ENCODE measurements at regions not wholly inside any gene's neighbourhood (a gene's known extent, or its start where the extent isn't known, plus 50 kb on each side); places are given as distances from the start of the nearest gene placed in this dataset.

GRCh38 chr3:188042466-188042865 is 111.5 kb upstream of the LPP start:
- DNase-seq, result no peak
- intact Hi-C loops (cut with DNase I), result no loop called here

- intact Hi-C loops (cut with DNase I), result no loop called here
- no peak for DNase-seq
These were observed 110.1 kb upstream of the LPP start for GRCh38 chr3:188043891-188044290.

- intact Hi-C loops (cut with DNase I), result no loop called here
- DNase-seq, result no peak
These were observed 107.3 kb upstream of the LPP start for GRCh38 chr3:188046561-188047211.

DNA sequence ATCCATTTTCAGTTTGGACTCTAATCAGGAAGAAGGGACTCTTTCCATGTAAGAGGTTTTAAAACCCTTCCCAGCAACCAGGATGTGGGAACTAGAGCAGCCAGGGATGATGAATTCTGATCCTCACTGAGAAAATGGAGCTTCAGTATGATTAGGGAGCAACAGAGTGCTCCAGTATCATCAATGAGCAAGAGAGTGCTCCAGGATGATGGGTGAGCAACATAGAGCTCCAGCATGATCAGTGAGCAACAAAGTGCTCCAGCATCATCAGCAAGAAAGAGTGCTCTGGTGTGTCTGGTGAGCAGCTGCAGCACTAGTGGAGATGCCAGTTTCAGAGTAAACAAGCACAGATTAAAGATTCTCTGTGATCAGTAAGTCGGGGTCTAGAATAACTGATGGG is 106.4 kb upstream of the LPP start:
- DNase-seq, result no peak
- intact Hi-C loops (cut with DNase I), result no loop called here

DNA sequence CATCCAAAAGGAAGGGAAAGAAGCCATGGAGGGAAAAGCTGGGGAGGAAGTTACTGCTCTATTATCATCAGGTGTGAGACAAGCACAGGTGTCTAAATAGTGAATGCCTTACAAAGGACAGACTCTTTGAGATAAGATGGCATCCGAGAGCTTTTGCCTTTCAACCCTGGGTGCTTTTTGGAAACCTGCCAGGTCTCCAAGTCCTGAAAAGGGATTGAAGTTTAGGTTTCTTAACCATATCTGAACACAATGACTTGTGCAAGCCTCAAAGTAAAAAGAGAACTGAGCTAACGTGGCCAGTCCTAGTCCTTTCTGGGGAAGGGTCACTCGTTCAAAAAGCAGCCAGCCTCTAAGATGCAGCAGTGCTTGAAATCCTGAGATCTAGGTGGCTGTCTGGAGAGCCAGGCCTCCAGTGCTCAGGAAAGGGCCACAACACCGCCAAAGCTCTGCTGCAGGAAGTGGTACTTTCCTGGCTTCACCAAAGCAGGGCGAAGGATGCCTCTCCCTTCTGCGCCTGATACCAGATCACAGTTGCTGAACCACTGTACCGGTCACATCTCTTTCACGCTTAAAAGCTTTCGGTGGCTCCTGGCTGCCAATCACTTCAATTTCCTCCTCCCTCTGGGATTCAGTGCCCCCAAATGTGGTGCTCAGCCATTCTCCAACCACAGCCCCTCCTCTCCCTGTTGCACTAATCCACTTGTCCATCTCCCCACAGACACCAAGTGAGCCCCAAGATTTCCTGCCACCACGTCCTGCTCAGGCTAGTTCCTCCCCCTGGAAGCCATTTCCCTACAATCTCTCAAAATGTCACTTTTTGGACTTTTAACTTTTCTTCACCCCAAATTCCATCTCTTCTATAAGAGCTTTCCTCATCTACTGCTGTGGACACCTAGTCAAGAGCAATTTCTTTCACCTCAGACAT is 104.1 kb upstream of the LPP start:
- DNase-seq, result no peak
- intact Hi-C loops (cut with DNase I), result loop anchor here (10.0 kb wide), 1 partner anchor 225 kb away; no protein-coding TSS in a partner anchor

DNA sequence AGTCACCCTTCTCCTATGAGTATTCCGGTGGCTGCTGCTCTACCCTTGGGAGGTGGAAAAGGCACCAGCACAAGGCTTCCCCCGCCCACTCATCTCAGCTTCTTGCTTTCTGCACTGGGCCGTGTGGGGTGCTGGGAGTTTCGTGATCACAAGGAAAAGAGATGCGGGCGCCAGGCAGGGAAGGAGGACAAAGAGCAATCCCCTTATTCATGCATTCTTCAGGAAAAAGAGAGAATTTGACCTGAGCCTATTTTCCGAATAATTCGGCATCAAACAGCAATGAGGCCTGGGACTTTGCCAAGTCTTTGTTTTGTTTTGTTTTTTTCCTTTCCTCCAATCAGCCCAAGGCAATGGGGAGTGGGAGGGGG is 102.2 kb upstream of the LPP start:
- peak in 40 of 42 donors; percentile 50 to 90 (median 77) for DNase-seq
- intact Hi-C loops (cut with DNase I), result loop anchor here (2.0 to 10.0 kb wide), 3 partner anchors 223 to 897 kb away; partner anchors contain the start of gene BCL6

GRCh38 chr3:188052169-188053035 is 101.6 kb upstream of the LPP start:
- DNase-seq, result peak; percentile 83 to 100 (median 97)
- intact Hi-C loops (cut with DNase I), result loop anchor here (2.0 to 10.0 kb wide), 3 partner anchors 222 to 896 kb away; partner anchors contain the start of gene BCL6

DNA sequence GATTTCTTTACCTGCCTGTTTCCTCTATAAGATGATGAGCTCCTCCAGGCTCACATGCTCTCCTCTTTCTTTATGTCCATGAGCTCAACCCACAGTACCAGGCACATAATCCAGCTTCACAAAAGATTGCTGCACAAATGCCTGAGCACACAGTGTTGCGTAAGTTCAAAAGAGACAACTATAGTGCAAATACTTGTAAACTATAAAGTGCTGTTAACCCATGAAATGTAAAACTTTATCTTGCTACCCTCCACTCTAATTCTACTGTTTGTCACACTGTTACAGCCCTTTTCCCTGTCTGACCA is 101.0 kb upstream of the LPP start:
- no peak for DNase-seq
- intact Hi-C loops (cut with DNase I), result loop anchor here (2.0 to 10.0 kb wide), 3 partner anchors 222 to 896 kb away; partner anchors contain the start of gene BCL6

DNA sequence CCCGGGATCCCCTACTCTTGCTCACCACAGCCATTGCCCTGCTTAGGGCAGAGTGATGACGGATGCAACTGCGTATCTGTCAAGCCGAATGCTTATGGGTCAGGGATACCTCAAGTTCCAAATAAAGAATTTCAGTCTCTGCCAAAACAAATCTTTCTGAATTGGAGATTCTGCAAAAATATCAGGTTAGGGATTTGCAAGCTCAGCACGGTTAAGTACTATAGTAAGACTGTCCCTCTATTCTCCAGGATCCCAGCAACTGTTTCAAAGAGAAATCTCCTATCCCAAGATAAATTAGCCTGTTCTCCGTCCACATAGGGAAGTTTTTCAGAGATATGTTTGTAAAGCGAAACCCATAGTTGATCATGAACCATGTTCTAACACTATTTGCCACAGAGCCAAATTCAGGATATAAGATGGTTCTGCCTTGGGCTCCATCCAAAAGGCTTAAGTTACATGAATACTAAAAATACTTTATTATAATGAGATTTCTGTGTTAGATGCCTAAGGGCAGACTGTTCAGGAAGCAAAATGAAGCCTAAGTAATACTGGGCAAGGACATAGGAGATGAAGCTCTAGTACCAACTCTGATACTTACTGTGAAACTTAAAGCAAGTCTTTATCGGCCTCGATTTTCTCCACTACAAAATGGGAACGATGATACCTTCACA is 100.1 kb upstream of the LPP start:
- intact Hi-C loops (cut with DNase I), result loop anchor here (2.0 to 10.0 kb wide), 3 partner anchors 221 to 895 kb away; partner anchors contain the start of gene BCL6
- DNase-seq, result peak in 1 of 42 donors; percentile 47

- intact Hi-C loops (cut with DNase I), result loop anchor here (10.0 kb wide), 1 partner anchor 220 kb away; no protein-coding TSS in a partner anchor
- DNase-seq, result peak in 1 of 42 donors; percentile 35
These were observed 99.4 kb upstream of the LPP start for GRCh38 chr3:188054541-188054940.

DNA sequence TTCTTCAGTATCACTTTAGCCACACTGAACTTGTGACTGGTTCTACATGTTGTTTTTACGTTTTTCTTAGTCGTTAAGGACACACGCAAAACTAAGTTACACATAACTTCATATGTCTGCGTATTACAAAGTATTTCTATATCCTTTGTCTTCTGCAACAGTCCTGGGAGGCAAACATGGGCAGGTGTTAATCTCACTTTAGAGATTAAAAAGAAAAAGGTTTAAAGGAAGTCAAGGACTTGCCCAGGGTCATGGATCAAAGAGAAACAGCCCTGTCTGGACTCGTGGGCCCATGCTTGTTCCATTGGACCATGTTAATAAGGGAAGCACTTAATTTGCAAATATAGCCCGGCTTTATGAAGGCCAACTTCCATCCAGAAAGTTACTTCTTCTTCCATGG is 98.6 kb upstream of the LPP start:
- intact Hi-C loops (cut with DNase I), result loop anchor here (10.0 kb wide), 1 partner anchor 219 kb away; no protein-coding TSS in a partner anchor
- no peak for DNase-seq

GRCh38 chr3:188057124-188057523 is 96.8 kb upstream of the LPP start:
- DNase-seq, result no peak
- intact Hi-C loops (cut with DNase I), result loop anchor here (10.0 kb wide), 1 partner anchor 218 kb away; no protein-coding TSS in a partner anchor

GRCh38 chr3:188058569-188059184 is 95.3 kb upstream of the LPP start:
- DNase-seq, result no peak
- intact Hi-C loops (cut with DNase I), result loop anchor here (10.0 kb wide), 1 partner anchor 216 kb away; no protein-coding TSS in a partner anchor

DNA sequence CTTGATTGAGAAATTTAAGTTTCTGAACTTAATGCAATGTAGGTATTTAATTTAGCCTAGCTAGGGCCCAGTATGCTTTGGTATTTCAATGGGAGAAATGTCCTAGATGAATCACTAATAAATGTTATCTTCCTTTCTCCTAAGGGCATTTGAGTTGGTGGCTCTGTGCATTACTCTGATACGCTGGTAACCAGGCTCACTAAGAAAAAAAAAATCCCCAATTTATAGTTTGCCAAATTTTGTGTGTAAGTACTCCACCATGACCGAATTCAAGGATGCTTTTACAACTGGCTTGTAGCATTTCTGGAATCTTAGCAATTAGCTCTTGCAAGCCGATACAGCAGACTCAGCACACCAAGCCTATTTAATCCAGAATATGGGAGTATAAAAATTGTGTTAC is 94.6 kb upstream of the LPP start:
- no peak for DNase-seq
- intact Hi-C loops (cut with DNase I), result loop anchor here (10.0 kb wide), 1 partner anchor 215 kb away; no protein-coding TSS in a partner anchor

DNA sequence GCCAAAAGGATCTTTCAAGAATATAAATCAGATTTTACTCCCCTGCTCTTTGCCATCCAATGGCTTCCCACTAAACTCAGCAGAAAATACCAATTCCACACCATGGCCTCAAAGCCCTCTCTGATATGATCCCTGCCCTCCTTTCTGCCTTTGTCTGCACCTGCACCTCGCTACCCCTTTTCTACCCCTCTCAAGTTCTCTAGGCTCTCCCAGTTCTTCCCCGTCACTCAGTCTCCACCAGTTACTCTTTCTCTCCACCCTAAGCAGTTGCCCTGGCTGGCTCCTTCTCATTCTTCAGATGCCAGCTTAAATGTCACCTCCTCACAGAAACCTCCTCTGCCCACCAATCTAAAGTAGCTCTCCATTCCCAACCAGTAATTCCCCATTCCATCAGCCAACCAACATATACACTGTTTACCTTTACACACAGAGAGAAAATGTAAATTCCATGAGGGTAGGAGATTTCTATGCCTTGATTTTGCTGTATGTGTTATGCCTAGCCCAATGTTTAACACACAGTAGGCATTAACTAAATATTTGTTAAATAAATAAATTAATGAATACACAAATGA is 93.6 kb upstream of the LPP start:
- DNase-seq, result peak in 1 of 42 donors; percentile 22
- intact Hi-C loops (cut with DNase I), result no loop called here

DNA sequence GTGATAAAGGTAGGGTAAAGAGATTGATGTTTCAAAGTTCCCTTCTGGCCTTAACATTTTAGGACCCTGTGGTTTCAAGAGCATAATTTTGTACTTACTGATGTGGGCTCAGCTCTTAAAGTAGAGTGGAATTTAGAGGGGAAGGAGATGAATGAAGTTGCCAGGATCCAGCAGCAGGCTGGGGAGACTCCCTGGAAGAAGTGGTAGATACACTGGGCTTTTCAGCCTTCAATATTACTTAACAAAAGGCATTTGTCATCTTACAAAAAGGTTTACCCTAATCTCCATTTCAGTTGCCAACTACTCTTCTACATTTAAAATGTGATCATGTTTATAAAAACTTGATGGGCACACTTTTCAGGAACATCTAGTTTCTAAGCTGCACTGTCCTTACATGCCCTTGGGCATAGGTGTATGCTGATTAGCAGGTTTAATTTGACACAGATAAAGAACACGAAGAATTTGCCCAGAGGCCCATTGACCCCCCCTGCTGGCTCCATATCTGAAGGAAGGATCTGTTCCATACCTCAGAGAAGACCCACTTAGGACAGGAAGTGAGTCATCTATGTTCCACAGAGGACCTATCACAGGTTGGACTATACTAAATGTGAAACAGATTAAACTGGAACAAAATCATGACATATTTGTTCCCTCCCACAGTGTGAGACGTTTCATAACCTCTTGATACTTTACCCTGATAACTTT is 93.0 kb upstream of the LPP start:
- no peak for DNase-seq
- intact Hi-C loops (cut with DNase I), result no loop called here

DNA sequence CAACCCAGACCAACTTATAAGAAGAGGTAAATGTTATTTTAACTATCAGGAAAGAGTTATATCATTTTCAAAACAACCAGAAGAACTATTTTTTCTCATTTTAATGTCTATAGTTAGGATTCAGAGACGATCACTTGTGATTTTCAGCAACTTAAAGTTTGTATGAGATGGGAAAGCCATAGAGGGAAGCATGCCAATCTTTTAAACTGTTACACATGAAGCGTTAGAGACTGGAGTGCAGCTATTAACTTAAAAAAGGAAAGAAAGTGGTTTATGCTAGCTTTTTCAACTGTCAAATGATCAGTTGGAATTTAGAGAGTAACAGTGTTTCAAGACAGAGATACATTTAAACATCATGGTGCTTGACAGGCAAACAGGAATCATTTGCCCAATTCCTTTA is 91.7 kb upstream of the LPP start:
- no peak for DNase-seq
- intact Hi-C loops (cut with DNase I), result no loop called here

All from head of caudate nucleus (tissue), 42 donors.